ENCODE measurements at regions not wholly inside any gene's neighbourhood (a gene's known extent, or its start where the extent isn't known, plus 50 kb on each side); places are given as distances from the start of the nearest gene placed in this dataset.

- H3F3A ChIP-seq (ENCODE audit: insufficient read depth) = no peaks in the 10 kb centered on the region
- H3K79me2 ChIP-seq (ENCODE audit: insufficient read depth, low read length) = no peaks in the 10 kb centered on the region
- H3K9me3 ChIP-seq (ENCODE audit: insufficient read depth, low read length) = no peaks in the 10 kb centered on the region
- no peaks in the 10 kb centered on the region for H3K36me3 ChIP-seq (ENCODE audit: low read length)
- H3K4me3 ChIP-seq (ENCODE audit: insufficient read depth, low read length, poor library complexity, severe bottlenecking) = no peak overlapping the region
- TF ChIP-seq EZH2phosphoT487 (conservative IDR thresholded peaks at IDR 0.05; ENCODE audit: low read length) (no peak), CTCF (IDR thresholded peaks at IDR 0.05; ENCODE audit: insufficient read depth, low read length, poor library complexity, severe bottlenecking) (no peak)
- H3K9me2 ChIP-seq (replicated peaks; ENCODE audit: insufficient read depth, low read length) = no peaks in the 10 kb centered on the region
- H3K27ac ChIP-seq (ENCODE audit: low read depth, low read length) = no peak overlapping the region
- H2AFZ ChIP-seq (ENCODE audit: low read depth, low read length, severe bottlenecking) = no peak overlapping the region
- no peaks in the 10 kb centered on the region for H3K27me3 ChIP-seq (ENCODE audit: low read length)
- no peak overlapping the region for H3K9ac ChIP-seq (ENCODE audit: low read length)
- no peaks in the 10 kb centered on the region for H4K20me1 ChIP-seq (ENCODE audit: low read depth, low read length)
- no peak overlapping the region for H3K4me2 ChIP-seq (ENCODE audit: low read depth, low read length, poor library complexity, severe bottlenecking)
Measured at GRCh38 chr7:17682586-17682985, 257.7 kb downstream of the SNX13 start.

GRCh38 chr7:17685141-17685540, 255.2 kb downstream of the SNX13 start:
- Histone ChIP-seq H3K27me3 (ENCODE audit: low read length) (no peaks in the 10 kb centered on the region), H3K9me2 (replicated peaks; ENCODE audit: insufficient read depth, low read length) (no peaks in the 10 kb centered on the region), H3K4me3 (ENCODE audit: insufficient read depth, low read length, poor library complexity, severe bottlenecking) (no peak overlapping the region), H3K4me2 (ENCODE audit: low read depth, low read length, poor library complexity, severe bottlenecking) (no peak overlapping the region), H3K9ac (ENCODE audit: low read length) (no peak overlapping the region), H3F3A (ENCODE audit: insufficient read depth) (no peaks in the 10 kb centered on the region), H3K9me3 (ENCODE audit: insufficient read depth, low read length) (no peaks in the 10 kb centered on the region), H3K36me3 (ENCODE audit: low read length) (no peaks in the 10 kb centered on the region), H4K20me1 (ENCODE audit: low read depth, low read length) (no peaks in the 10 kb centered on the region), H3K79me2 (ENCODE audit: insufficient read depth, low read length) (no peaks in the 10 kb centered on the region), H3K27ac (ENCODE audit: low read depth, low read length) (no peak overlapping the region), H2AFZ (ENCODE audit: low read depth, low read length, severe bottlenecking) (no peak overlapping the region)
- TF ChIP-seq CTCF (IDR thresholded peaks at IDR 0.05; ENCODE audit: insufficient read depth, low read length, poor library complexity, severe bottlenecking) = no peak

GRCh38 chr7:17687361-17687760, 252.9 kb downstream of the SNX13 start:
- Histone ChIP-seq H4K20me1 (ENCODE audit: low read depth, low read length) (no peaks in the 10 kb centered on the region), H3K4me2 (ENCODE audit: low read depth, low read length, poor library complexity, severe bottlenecking) (no peak overlapping the region), H3K9me2 (replicated peaks; ENCODE audit: insufficient read depth, low read length) (no peaks in the 10 kb centered on the region), H2AFZ (ENCODE audit: low read depth, low read length, severe bottlenecking) (no peak overlapping the region), H3K4me3 (ENCODE audit: insufficient read depth, low read length, poor library complexity, severe bottlenecking) (no peak overlapping the region), H3K9ac (ENCODE audit: low read length) (no peak overlapping the region), H3K27me3 (ENCODE audit: low read length) (no peaks in the 10 kb centered on the region), H3F3A (ENCODE audit: insufficient read depth) (no peaks in the 10 kb centered on the region), H3K27ac (ENCODE audit: low read depth, low read length) (no peak overlapping the region), H3K9me3 (ENCODE audit: insufficient read depth, low read length) (no peaks in the 10 kb centered on the region), H3K36me3 (ENCODE audit: low read length) (no peaks in the 10 kb centered on the region), H3K79me2 (ENCODE audit: insufficient read depth, low read length) (no peaks in the 10 kb centered on the region)
- TF ChIP-seq EZH2phosphoT487 (conservative IDR thresholded peaks at IDR 0.05; ENCODE audit: low read length) (no peak), CTCF (IDR thresholded peaks at IDR 0.05; ENCODE audit: insufficient read depth, low read length, poor library complexity, severe bottlenecking) (no peak)
